IgD-negative memory B cell (primary cell): ENCODE measurements at regions not wholly inside any gene's neighbourhood (a gene's known extent, or its start where the extent isn't known, plus 50 kb on each side); places are given as distances from the start of the nearest gene placed in this dataset.
"Not testable (repeated sequence)": the region's sequence is repeated elsewhere in the genome, so short reads cannot be mapped to it uniquely, and the experiment has no call there.

Experiments used
- H3K27ac Mint-ChIP-seq, 3 donors: one replicate each; pipeline ENCODE4 v1.8.0; 2020 to 2022; ENCODE audit warnings: mild to moderate bottlenecking in 3 of 3, mixed read lengths in 3 of 3, moderate library complexity in 1 of 3
- H3K27me3 Mint-ChIP-seq: one replicate; pipeline ENCODE4 v1.8.0; 2021; ENCODE audit warnings: mixed read lengths
- H3K36me3 Mint-ChIP-seq: one replicate; pipeline ENCODE4 v1.8.0; 2020; ENCODE audit warnings: mild to moderate bottlenecking, mixed read lengths
- H3K4me1 Mint-ChIP-seq, 3 donors: one replicate each; pipeline ENCODE4 v1.8.0; 2020 to 2022; ENCODE audit warnings: mixed read lengths in 3 of 3, mild to moderate bottlenecking in 1 of 3
- H3K4me3 Mint-ChIP-seq, 4 donors: one replicate each; pipeline ENCODE4 v1.8.0; 2020 to 2022; ENCODE audit warnings: mild to moderate bottlenecking in 4 of 4, mixed read lengths in 4 of 4, moderate library complexity in 3 of 4
- H3K9me3 Mint-ChIP-seq, 3 donors: one replicate each; pipeline ENCODE4 v1.8.0; 2020 to 2021; ENCODE audit warnings: mixed read lengths in 3 of 3, mild to moderate bottlenecking in 1 of 3

DNA sequence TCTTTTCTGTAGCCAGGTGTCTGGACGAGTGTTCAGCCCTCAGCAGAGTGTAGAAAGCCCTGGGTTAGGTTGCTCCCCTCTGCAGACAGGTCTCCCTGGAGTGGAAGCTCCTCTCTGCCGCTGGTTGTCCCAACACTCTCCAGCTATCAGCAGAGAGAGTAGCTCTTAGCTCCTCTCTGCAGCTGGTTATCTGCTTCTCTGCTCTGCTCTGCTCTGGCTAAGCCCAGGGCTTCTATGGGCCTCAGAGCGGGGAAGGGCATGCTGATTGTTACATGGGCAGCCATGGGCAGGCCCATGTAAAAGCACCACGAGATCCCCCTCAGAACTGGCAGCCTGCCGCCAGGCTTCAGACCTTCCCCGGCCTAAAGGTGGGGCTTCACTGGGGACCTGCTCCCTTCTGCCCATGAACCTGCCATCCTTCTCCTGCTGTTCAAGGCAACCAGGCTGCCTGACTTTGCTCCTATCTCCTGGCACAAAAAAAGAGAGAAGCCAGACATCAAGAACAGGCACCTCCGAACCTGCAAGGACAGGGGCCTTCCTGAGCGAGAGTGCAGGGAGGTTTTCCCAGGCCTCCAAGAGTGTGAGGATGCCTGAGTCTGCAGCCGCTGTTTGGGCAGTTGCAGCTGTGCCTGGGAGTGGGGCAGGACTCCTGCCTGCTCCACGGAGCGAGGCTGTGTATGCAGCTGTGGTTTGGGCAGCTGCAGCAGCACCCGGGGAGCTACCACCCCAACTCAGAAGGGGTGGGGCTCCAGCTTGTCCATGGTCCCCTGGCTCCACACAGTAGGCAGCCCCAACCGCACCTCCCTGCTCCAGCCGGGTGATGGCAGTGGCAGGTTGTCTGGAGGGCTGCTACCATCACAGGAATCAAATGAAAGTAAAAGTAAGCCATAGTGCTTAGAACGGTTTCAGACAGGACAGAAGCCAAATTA is 973.7 kb downstream of the LTN1 start:
- Mint-ChIP-seq H3K4me1 (peaks cover 0 to 1% (median 0%) of the 10 kb centered on the region in 3 donors), H3K36me3 (no peaks in the 10 kb centered on the region), H3K27ac (no peak overlapping the region), H3K27me3 (peaks cover 2% of the 10 kb centered on the region), H3K4me3 (no peak overlapping the region), H3K9me3 (peaks cover 0 to 2% (median 0%) of the 10 kb centered on the region in 3 donors)

DNA sequence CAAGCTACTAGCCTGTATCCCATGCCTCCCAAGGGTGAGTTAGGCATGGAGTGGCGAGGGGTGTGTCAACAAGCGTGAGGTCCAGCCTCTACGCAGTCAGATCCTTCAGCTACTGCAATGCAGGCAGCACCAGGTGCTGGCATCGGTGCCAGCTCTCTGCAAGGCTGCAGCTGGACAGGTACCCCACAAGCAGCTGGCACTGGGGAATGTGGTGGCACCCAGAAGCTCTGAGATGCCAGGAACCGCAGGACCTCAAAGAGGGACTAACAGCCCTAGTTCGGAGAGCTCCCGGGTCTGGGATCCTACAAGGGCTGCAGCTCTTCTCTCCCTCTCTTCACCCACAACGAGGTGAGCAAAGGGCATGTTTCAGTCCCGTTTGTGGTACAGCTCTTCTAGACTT is 974.5 kb downstream of the LTN1 start:
- H3K9me3 Mint-ChIP-seq: peaks cover 0 to 2% (median 0%) of the 10 kb centered on the region in 3 donors

DNA sequence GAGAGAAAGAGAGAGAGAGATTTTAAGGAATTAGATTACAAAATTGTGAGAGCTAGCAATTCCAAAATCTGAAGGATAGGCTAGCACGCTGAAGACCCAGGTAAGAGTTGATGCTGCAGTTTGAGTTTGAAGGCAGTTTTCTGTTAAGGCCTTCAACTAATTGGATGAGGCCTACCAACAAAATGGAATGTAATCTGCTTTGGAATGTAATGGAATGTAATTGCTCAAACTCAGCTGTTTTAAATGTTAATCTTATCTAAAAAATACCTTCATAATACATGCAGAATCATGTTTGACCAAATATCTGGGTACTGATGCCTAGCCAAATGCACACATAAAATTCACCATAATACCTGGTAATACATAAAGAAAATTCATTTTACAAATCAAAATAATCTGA is 976.1 kb downstream of the LTN1 start:
- Mint-ChIP-seq H3K27me3 (peaks cover 2% of the 10 kb centered on the region), H3K4me3 (no peak overlapping the region), H3K27ac (no peak overlapping the region), H3K4me1 (peaks cover 0 to 1% (median 0%) of the 10 kb centered on the region in 3 donors), H3K9me3 (peaks cover 0 to 2% (median 0%) of the 10 kb centered on the region in 3 donors), H3K36me3 (no peaks in the 10 kb centered on the region)

More for the DNA sequence above, 974.5 kb downstream of the LTN1 start:
- Mint-ChIP-seq H3K27me3 (peaks cover 2% of the 10 kb centered on the region), H3K4me1 (peaks cover 0 to 1% (median 0%) of the 10 kb centered on the region in 3 donors), H3K36me3 (no peaks in the 10 kb centered on the region), H3K27ac (no peak overlapping the region), H3K4me3 (no peak overlapping the region)

DNA sequence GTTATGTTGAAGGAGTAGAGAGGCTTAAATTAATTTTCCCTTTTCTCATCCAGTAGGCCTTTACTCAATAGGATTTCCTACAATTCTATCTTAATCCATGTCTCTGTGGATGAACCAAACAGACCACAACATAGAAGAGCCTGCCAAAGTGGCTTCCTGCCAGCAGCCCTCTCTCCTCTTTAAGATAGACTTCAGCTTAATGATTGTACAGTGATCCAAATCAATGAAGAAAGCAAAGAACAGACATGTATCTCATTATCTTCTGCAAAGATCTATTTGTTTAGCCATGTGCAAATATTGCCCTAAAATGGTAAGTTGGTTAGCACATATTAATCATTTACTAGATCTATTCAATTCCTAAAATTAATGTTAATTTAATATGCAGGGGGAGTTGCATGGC is 979.6 kb downstream of the LTN1 start:
- not testable (repeated sequence) for H3K27ac Mint-ChIP-seq, H3K4me3 Mint-ChIP-seq, H3K27me3 Mint-ChIP-seq, H3K4me1 Mint-ChIP-seq, H3K9me3 Mint-ChIP-seq, H3K36me3 Mint-ChIP-seq

DNA sequence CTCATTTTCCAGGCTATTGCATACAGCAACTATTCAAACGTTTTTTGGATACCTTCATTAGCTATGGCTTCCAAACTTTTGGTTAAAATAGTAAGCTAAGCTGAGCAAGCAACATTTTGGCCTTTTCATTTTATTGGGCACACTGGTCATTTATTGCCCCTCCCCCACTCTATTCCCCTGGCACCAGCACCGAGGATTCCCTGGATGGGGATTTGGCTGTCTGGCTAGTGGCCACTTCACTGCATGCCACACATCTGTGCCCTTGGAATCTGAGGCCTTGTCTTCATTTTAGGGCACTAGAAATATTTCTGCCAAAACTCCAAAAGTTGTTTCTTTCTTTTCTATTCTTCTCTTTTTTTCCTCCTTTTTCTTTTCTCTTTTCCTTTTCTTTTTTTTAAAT is 980.7 kb downstream of the LTN1 start:
- not testable (repeated sequence) for H3K4me3 Mint-ChIP-seq, H3K9me3 Mint-ChIP-seq, H3K4me1 Mint-ChIP-seq, H3K27me3 Mint-ChIP-seq, H3K36me3 Mint-ChIP-seq, H3K27ac Mint-ChIP-seq

DNA sequence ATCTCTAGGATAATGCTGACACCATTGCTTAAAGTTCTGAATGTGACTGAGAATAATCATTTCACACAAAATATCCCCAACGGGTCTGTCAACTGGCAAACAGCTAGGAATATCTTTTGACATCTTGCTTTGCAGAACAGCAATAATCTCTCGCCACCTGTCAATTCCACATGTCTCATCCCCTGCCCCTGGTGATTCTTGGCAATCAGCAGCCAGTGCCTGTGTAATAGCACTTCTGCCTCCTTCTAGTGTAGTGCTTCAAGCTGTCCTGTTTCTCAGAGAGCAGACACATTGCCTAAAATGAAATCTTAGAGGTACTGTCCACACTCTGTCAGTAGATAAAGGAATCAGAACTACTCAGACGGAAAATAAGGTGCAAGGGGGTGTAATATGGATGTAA is 984.4 kb downstream of the LTN1 start:
- H3K36me3 Mint-ChIP-seq, H3K27ac Mint-ChIP-seq, H3K4me3 Mint-ChIP-seq, H3K27me3 Mint-ChIP-seq, H3K9me3 Mint-ChIP-seq, H3K4me1 Mint-ChIP-seq: not testable (repeated sequence)

DNA sequence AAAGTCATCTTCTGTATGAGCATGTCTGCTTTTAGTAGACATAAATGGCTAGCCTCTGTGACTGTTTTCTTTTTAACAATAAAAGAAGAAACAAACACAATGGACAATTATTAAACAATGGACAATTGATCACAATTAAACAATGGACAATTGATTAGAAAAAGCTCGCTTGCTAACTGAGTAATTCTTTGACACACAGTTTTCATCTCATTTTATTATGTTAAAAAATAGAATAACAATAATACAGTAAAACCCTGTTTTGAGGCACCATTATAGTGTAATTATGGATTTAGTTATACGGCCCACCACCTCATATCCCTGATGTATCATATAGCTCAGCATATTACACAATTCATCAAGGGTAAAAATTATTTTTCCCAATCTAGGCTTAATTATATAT is 989.0 kb downstream of the LTN1 start:
- H3K27me3 Mint-ChIP-seq, H3K4me3 Mint-ChIP-seq, H3K27ac Mint-ChIP-seq, H3K9me3 Mint-ChIP-seq, H3K36me3 Mint-ChIP-seq, H3K4me1 Mint-ChIP-seq: not testable (repeated sequence)

DNA sequence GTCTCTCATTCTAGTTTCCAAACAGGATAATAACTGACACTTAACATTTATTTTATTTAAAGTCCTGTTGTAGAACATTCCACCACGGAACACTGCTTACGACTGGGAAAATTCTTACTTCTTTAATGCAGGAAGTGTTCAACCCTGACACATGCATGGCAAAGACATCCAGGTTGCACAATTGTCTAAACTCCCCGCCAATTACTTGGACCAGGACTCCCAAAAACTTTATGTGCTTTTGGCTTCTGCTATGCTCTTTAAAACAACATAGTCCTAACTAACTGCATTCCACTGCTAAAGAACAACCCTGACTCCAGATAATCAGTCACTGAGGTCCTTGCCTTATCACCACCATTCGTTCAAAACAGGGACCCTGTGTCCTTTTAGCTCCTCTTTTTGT is 995.8 kb downstream of the LTN1 start:
- not testable (repeated sequence) for H3K36me3 Mint-ChIP-seq, H3K27me3 Mint-ChIP-seq, H3K27ac Mint-ChIP-seq, H3K4me1 Mint-ChIP-seq, H3K9me3 Mint-ChIP-seq, H3K4me3 Mint-ChIP-seq

DNA sequence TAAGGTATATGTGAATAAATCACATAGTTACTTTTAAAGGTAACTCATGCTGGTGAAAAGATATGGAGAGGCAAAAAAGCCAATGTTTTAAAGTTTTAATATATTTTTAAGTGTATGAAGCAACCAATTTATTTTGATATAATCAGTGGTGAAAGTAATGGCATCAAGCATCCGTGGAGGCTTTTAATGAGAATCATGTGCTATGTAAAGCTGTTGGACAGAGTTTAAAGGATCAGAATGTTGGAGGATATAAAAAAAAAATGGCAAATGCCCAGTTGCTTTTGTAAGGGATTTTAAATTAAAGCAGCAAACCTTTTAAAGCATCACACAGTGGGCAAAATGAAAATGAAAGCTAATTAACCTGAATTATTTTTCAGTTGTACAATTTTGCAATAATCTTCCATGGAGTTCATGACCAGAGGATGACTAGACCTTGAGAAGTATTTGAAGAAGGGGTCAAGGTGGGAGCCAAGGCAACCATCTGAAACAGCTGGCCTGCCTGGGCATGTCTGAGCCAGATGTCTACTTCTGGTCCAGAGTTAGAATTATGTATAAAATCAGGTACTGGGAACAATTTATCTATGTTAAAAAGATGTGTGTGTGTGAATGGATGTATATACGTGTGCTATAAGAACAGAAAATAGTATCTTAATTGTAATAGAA is 1007.9 kb downstream of the LTN1 start:
- H3K4me1 Mint-ChIP-seq, H3K36me3 Mint-ChIP-seq, H3K27ac Mint-ChIP-seq, H3K9me3 Mint-ChIP-seq, H3K4me3 Mint-ChIP-seq, H3K27me3 Mint-ChIP-seq: not testable (repeated sequence)

DNA sequence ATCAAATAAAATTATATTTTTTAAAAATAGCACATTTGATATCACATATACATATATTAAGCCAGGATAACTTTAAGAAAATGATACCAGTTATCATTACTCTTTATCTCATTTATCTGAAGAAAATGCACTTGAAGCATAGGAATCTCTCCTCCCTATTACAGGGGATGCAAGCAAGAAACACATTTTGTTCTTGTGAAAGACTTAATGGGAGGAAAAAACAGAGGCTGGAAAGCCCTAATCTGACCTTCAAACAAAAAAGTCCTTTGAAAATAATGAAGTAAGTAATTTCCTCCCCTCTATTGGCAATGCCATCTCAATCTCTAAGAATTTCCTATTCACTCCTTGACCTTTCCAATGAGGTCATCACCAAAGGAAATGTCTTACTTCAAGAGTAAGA is 1012.6 kb upstream of the ADAMTS5 start:
- not testable (repeated sequence) for H3K9me3 Mint-ChIP-seq, H3K4me1 Mint-ChIP-seq, H3K36me3 Mint-ChIP-seq, H3K27ac Mint-ChIP-seq, H3K4me3 Mint-ChIP-seq, H3K27me3 Mint-ChIP-seq

DNA sequence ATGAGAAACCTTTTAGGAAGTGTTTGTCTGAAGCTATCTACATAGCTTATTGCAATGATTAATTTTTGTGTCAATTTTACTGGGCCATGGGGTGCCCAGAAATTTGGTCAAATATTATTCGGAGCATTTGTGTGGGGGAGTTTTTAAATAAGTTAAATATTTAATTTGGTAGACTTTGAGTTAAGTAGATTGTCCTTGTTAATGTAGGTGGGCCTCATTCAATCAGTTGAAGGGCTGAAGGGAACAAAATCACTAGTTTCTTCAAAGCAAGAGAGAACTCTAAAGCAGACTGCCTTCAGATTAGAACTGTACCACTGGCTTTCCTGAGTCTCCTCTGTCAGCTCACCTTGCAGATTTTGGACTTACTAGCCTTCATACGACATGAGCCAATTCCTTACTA is 1008.6 kb upstream of the ADAMTS5 start:
- Mint-ChIP-seq H3K4me1 (no peaks in the 10 kb centered on the region), H3K27me3 (no peaks in the 10 kb centered on the region), H3K9me3 (peaks cover 0 to 13% (median 4%) of the 10 kb centered on the region in 3 donors), H3K36me3 (no peaks in the 10 kb centered on the region), H3K4me3 (no peak overlapping the region), H3K27ac (no peak overlapping the region)

DNA sequence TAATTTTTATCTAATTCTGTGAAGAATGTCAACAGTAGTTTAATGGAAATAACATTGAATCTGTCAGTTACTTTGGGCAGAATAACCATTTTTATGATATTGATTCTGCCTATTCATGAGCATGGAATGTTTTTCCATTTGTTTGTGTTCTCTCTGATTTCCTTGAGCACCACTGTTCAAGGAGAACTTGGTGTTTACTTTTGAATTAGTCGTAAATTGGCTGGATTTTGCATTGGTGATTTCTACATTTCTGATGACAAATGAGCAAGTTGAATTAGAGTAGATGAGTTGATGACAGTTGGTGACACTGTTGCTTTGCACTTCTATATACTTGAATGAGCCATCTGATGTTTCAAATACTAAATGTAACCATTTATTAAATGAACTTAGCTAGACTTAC is 1007.3 kb upstream of the ADAMTS5 start:
- not testable (repeated sequence) for H3K4me1 Mint-ChIP-seq, H3K36me3 Mint-ChIP-seq, H3K27ac Mint-ChIP-seq, H3K4me3 Mint-ChIP-seq, H3K27me3 Mint-ChIP-seq
- H3K9me3 Mint-ChIP-seq: peaks cover 0 to 13% (median 4%) of the 10 kb centered on the region in 3 donors

DNA sequence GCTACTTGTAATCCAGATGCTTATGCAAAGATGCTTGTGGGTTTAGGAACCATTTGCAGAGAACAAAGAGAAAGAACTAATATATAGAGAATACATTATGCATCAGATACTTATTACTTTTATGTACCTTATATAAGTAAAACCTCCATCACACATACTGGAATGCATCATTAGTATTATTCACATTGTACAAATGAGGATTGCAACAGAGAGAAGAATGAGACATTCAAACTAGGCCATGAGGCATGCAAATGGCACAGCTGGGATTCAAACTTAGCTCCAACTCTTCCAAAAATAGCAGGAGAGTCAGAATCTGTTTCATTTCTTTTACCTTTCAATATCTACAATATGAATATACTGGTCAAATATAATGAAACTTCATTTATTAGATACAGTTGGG is 1001.4 kb upstream of the ADAMTS5 start:
- not testable (repeated sequence) for H3K27ac Mint-ChIP-seq, H3K36me3 Mint-ChIP-seq, H3K27me3 Mint-ChIP-seq, H3K4me1 Mint-ChIP-seq, H3K4me3 Mint-ChIP-seq
- peaks cover 0 to 11% (median 4%) of the 10 kb centered on the region in 3 donors for H3K9me3 Mint-ChIP-seq

DNA sequence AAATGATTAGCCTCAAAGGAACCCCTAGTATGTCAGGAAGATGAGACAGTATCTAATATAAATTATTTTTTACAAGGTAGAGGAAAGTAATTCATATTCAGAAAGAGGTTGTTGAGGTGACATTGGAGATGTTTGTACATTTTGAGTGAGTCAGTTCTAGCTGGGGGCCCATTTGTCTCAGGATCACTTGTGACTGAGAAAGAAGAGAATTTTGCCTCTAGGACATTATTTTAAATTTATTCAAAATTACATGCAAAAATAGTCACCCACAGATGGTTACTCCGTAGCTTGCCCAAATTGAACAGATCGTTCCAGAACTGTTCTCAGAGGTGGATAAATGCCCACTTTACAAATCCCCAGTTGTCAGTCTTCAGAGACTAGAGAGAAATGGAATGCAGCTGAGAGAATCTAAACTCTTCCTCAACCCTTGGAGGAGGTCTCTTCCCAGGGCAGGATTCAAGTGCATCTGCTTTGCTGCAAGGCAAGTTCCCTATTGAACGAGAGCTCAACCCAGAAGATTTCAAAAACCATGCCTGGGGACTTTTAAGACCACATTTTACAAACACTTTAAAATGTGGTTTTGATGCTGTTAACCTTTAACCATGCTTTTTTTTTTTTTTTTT is 987.8 kb upstream of the ADAMTS5 start:
- Mint-ChIP-seq H3K36me3 (no peaks in the 10 kb centered on the region), H3K27ac (no peak overlapping the region), H3K4me3 (no peak overlapping the region), H3K4me1 (no peaks in the 10 kb centered on the region), H3K27me3 (no peaks in the 10 kb centered on the region), H3K9me3 (no peaks in the 10 kb centered on the region)

DNA sequence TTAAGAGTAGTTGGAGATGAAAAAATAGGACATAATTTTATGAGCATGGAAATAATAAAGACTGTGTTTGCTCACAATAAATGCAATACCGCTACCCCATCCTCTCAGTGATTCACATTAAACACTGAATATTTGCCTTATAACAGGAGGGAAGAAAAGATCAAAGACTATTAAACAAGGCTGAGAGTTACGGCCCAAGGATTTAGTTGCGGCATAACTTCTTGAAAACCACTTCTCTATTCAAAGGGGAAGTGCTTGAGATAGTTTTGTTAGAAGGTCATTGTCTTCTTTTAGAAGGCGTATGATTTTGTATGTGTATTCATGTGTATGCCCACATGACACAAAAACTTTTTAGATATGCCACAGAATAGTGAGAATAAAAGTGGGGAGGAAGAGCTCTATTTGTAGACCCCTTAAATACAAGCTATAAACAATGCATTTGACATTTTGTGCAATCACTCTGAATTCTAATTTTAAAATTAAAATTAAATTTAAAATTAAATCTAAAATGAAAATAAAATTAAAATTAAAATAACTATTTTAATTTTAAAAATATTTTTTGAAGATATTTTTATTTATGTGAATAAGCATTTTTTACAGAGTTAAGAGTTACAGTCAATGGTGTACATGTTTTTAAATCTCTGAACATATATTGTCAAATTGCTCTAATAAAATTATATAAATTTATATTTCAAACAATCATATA is 986.6 kb upstream of the ADAMTS5 start:
- peaks cover 0 to 5% (median 0%) of the 10 kb centered on the region in 3 donors for H3K9me3 Mint-ChIP-seq
- H3K27ac Mint-ChIP-seq: no peak overlapping the region
- no peak overlapping the region for H3K4me3 Mint-ChIP-seq
- H3K4me1 Mint-ChIP-seq: no peaks in the 10 kb centered on the region
- no peaks in the 10 kb centered on the region for H3K36me3 Mint-ChIP-seq
- H3K27me3 Mint-ChIP-seq: no peaks in the 10 kb centered on the region
